ENCODE measurements at regions not wholly inside any gene's neighbourhood (a gene's known extent, or its start where the extent isn't known, plus 50 kb on each side); places are given as distances from the start of the nearest gene placed in this dataset.

GRCh38 chr4:152243896-152244595 is 291.8 kb downstream of the FBXW7 start:
- ChIA-PET CTCF (interaction anchor here (0.6 kb wide), 1 partner anchor 64 kb away, joined by 3 read pairs; no protein-coding TSS in a partner anchor), POLR2A (no interaction called here)
- intact Hi-C loops (cut with micrococcal nuclease): no loop called here
- H3K36me3 Mint-ChIP-seq (ENCODE audit: insufficient read depth, unreplicated experiment): no peaks in the 10 kb centered on the region
- H3K27ac Mint-ChIP-seq (ENCODE audit: low read depth, unreplicated experiment): no peak overlapping the region
- TF ChIP-seq CTCF (IDR thresholded peaks at IDR 0.05; ENCODE audit: unreplicated experiment): no peak
- no peak for DNase-seq (ENCODE audit: unreplicated experiment)
- H3K27me3 Mint-ChIP-seq (ENCODE audit: insufficient read depth, unreplicated experiment): no peaks in the 10 kb centered on the region
- no peak overlapping the region for H3K4me3 Mint-ChIP-seq (ENCODE audit: unreplicated experiment)
- BruUV-seq (replicated peaks): no TSS peak
- peaks cover 9% of the 10 kb centered on the region for H3K4me1 Mint-ChIP-seq (ENCODE audit: insufficient read depth, unreplicated experiment)
- H3K9me3 Mint-ChIP-seq (ENCODE audit: unreplicated experiment): peaks cover 8% of the 10 kb centered on the region

GRCh38 chr4:152243206-152243605 is 292.7 kb downstream of the FBXW7 start:
- Mint-ChIP-seq H3K27me3 (ENCODE audit: insufficient read depth, unreplicated experiment) (no peaks in the 10 kb centered on the region), H3K9me3 (ENCODE audit: unreplicated experiment) (peaks cover 8% of the 10 kb centered on the region), H3K27ac (ENCODE audit: low read depth, unreplicated experiment) (no peak overlapping the region), H3K4me1 (ENCODE audit: insufficient read depth, unreplicated experiment) (peaks cover 9% of the 10 kb centered on the region), H3K4me3 (ENCODE audit: unreplicated experiment) (no peak overlapping the region), H3K36me3 (ENCODE audit: insufficient read depth, unreplicated experiment) (no peaks in the 10 kb centered on the region)
- DNase-seq (ENCODE audit: unreplicated experiment): no peak
- no peak for TF ChIP-seq CTCF (IDR thresholded peaks at IDR 0.05; ENCODE audit: unreplicated experiment)
- intact Hi-C loops (cut with micrococcal nuclease): no loop called here
- ChIA-PET POLR2A (no interaction called here), CTCF (no interaction called here)
- BruUV-seq (replicated peaks): no TSS peak

GRCh38 chr4:152240232-152240631 is 295.7 kb downstream of the FBXW7 start:
- ChIA-PET CTCF (interaction anchor here (0.7 to 1.2 kb wide), 3 partner anchors 12 to 83 kb away, joined by 3 read pairs; no protein-coding TSS in a partner anchor), POLR2A (interaction anchor here (1.0 kb wide), 1 partner anchor 14 kb away, joined by 4 read pairs; no protein-coding TSS in a partner anchor)
- no peak for DNase-seq (ENCODE audit: unreplicated experiment)
- Mint-ChIP-seq H3K9me3 (ENCODE audit: unreplicated experiment) (peaks cover 8% of the 10 kb centered on the region), H3K36me3 (ENCODE audit: insufficient read depth, unreplicated experiment) (no peaks in the 10 kb centered on the region), H3K27ac (ENCODE audit: low read depth, unreplicated experiment) (no peak overlapping the region), H3K4me1 (ENCODE audit: insufficient read depth, unreplicated experiment) (no peaks in the 10 kb centered on the region), H3K4me3 (ENCODE audit: unreplicated experiment) (no peak overlapping the region), H3K27me3 (ENCODE audit: insufficient read depth, unreplicated experiment) (no peaks in the 10 kb centered on the region)
- TF ChIP-seq CTCF (IDR thresholded peaks at IDR 0.05; ENCODE audit: unreplicated experiment): no peak
- intact Hi-C loops (cut with micrococcal nuclease): no loop called here
- no TSS peak for BruUV-seq (replicated peaks)

GRCh38 chr4:152239216-152239615 is 296.7 kb downstream of the FBXW7 start:
- TF ChIP-seq CTCF (IDR thresholded peaks at IDR 0.05; ENCODE audit: unreplicated experiment): no peak
- H3K27ac Mint-ChIP-seq (ENCODE audit: low read depth, unreplicated experiment): no peak overlapping the region
- no TSS peak for BruUV-seq (replicated peaks)
- H3K9me3 Mint-ChIP-seq (ENCODE audit: unreplicated experiment): peaks cover 8% of the 10 kb centered on the region
- intact Hi-C loops (cut with micrococcal nuclease): no loop called here
- POLR2A ChIA-PET: no interaction called here
- H3K4me3 Mint-ChIP-seq (ENCODE audit: unreplicated experiment): no peak overlapping the region
- no peaks in the 10 kb centered on the region for H3K27me3 Mint-ChIP-seq (ENCODE audit: insufficient read depth, unreplicated experiment)
- CTCF ChIA-PET: interaction anchor here (1.0 kb wide), 1 partner anchor 17 kb away, joined by 3 read pairs; no protein-coding TSS in a partner anchor
- H3K36me3 Mint-ChIP-seq (ENCODE audit: insufficient read depth, unreplicated experiment): no peaks in the 10 kb centered on the region
- H3K4me1 Mint-ChIP-seq (ENCODE audit: insufficient read depth, unreplicated experiment): no peaks in the 10 kb centered on the region
- DNase-seq (ENCODE audit: unreplicated experiment): no peak

Measured in MCF 10A (cell line).